ENCODE measurements at regions not wholly inside any gene's neighbourhood (a gene's known extent, or its start where the extent isn't known, plus 50 kb on each side); places are given as distances from the start of the nearest gene placed in this dataset.

- no peaks in the 10 kb centered on the region for H3F3A ChIP-seq (replicated peaks; ENCODE audit: low read depth)
- Mint-ChIP-seq H3K4me3 (no peak overlapping the region), H3K27me3 (ENCODE audit: insufficient read depth, low read depth, poor library complexity) (no peaks in the 10 kb centered on the region), H3K27ac (no peak overlapping the region), H3K9me3 (0 out of 3 replicates have a peak, but pooled peaks cover 3% of the 10 kb centered on the region), H3K4me1 (peaks cover 9% of the 10 kb centered on the region; the same call in 2 of the 3 replicates), H3K36me3 (ENCODE audit: low read depth) (peaks cover 5% of the 10 kb centered on the region; the same call in 1 of the 3 replicates)
- no peaks in the 10 kb centered on the region for H3K79me2 ChIP-seq (replicated peaks; ENCODE audit: insufficient read depth)
- TF ChIP-seq EZH2 (IDR thresholded peaks at IDR 0.05; ENCODE audit: low read depth, unreplicated experiment) = no peak
- no peak for TF ChIP-seq CREB1 (CRISPR knock-in tag; IDR thresholded peaks at IDR 0.05; ENCODE audit: low read depth)
- TF ChIP-seq CTCF (conservative IDR thresholded peaks at IDR 0.05; ENCODE audit: low read depth in 2 of 2) = no peak
- no peak for TF ChIP-seq POLR2AphosphoS5 (IDR thresholded peaks at IDR 0.05; ENCODE audit: low read depth)
- no peak for TF ChIP-seq REST (IDR thresholded peaks at IDR 0.05; ENCODE audit: unreplicated experiment)
- no peak for TF ChIP-seq JUNB (IDR thresholded peaks at IDR 0.05; ENCODE audit: unreplicated experiment)
- no peak for TF ChIP-seq ZNF462 (CRISPR knock-in tag; IDR thresholded peaks at IDR 0.05)
- TF ChIP-seq NANOG (IDR thresholded peaks at IDR 0.05; ENCODE audit: borderline replicate concordance) = no peak
- TF ChIP-seq ZNF114 (CRISPR knock-in tag; IDR thresholded peaks at IDR 0.05) = no peak
- TF ChIP-seq ETS1 (IDR thresholded peaks at IDR 0.05) = no peak
- TF ChIP-seq STAT1 (IDR thresholded peaks at IDR 0.05; ENCODE audit: unreplicated experiment) = no peak
- no peak for TF ChIP-seq ZNF331 (CRISPR knock-in tag; IDR thresholded peaks at IDR 0.05; ENCODE audit: low read depth)
- TF ChIP-seq EZH2phosphoT487 (IDR thresholded peaks at IDR 0.05; ENCODE audit: unreplicated experiment) = no peak
- ATAC-seq (no peak), DNase-seq (ENCODE audit: low spot score) (no peak)
- no peaks in the 10 kb centered on the region for H4K20me1 ChIP-seq (replicated peaks; ENCODE audit: insufficient read depth)
- H3K27me3 ChIP-seq (ENCODE audit: insufficient read depth) = no peaks in the 10 kb centered on the region
- H3K36me3 ChIP-seq (ENCODE audit: insufficient read depth) = peaks cover 4% of the 10 kb centered on the region
- no peaks in the 10 kb centered on the region for H3K9me2 ChIP-seq (ENCODE audit: insufficient read depth)
- peaks cover 5% of the 10 kb centered on the region for H3K4me1 ChIP-seq (ENCODE audit: insufficient read depth)
- no peak overlapping the region for H3K4me2 ChIP-seq
- H3K4me3 ChIP-seq = no peak overlapping the region
- no peak overlapping the region for H3K27ac ChIP-seq (ENCODE audit: low read depth)
- H2AFZ ChIP-seq = no peak overlapping the region
Measured at GRCh38 chr11:127653076-127653475, 652.5 kb upstream of the KIRREL3 start.

All from GM23338 (cell line).